WTC11 (cell line): ENCODE measurements at regions not wholly inside any gene's neighbourhood (a gene's known extent, or its start where the extent isn't known, plus 50 kb on each side); places are given as distances from the start of the nearest gene placed in this dataset.

Experiments used
- KAT7 ChIP-seq: sonication (generic); formaldehyde crosslinking; IDR thresholded peaks from 2 replicates; pipeline ENCODE4 v1.8.1; 2023; ENCODE audit warnings: missing genetic modification reagents, mild to moderate bottlenecking, borderline replicate concordance
- SMAD4 ChIP-seq: sonication (generic); formaldehyde crosslinking; IDR thresholded peaks from 2 replicates; pipeline ENCODE4 v1.8.0; 2022; ENCODE audit warnings: mild to moderate bottlenecking, missing genetic modification reagents
- SOX15 ChIP-seq: fragments of 250-450 bp; sonication (Bioruptor Pico); IDR thresholded peaks from 2 replicates; pipeline ENCODE4 v1.9.0; 2021; ENCODE audit warnings: mild to moderate bottlenecking
- TF ChIP-seq, protein P1 (sequence below): fragments of 200-600 bp; IDR thresholded peaks from 2 replicates; pipeline ENCODE4 v1.8.0; 2022; ENCODE audit warnings: antibody characterized with exemption
- TF ChIP-seq, protein P2 (sequence below): fragments of 250-450 bp; sonication (Bioruptor Pico); IDR thresholded peaks from 2 replicates; pipeline ENCODE4 v1.9.0; 2021; ENCODE audit warnings: mild to moderate bottlenecking, borderline replicate concordance
- TF ChIP-seq, protein P3 (sequence below): fragments of 250-450 bp; sonication (Bioruptor Pico); conservative IDR thresholded peaks from 2 replicates; pipeline ENCODE4 v1.9.0; 2021; ENCODE audit warnings: mild to moderate bottlenecking

DNA sequence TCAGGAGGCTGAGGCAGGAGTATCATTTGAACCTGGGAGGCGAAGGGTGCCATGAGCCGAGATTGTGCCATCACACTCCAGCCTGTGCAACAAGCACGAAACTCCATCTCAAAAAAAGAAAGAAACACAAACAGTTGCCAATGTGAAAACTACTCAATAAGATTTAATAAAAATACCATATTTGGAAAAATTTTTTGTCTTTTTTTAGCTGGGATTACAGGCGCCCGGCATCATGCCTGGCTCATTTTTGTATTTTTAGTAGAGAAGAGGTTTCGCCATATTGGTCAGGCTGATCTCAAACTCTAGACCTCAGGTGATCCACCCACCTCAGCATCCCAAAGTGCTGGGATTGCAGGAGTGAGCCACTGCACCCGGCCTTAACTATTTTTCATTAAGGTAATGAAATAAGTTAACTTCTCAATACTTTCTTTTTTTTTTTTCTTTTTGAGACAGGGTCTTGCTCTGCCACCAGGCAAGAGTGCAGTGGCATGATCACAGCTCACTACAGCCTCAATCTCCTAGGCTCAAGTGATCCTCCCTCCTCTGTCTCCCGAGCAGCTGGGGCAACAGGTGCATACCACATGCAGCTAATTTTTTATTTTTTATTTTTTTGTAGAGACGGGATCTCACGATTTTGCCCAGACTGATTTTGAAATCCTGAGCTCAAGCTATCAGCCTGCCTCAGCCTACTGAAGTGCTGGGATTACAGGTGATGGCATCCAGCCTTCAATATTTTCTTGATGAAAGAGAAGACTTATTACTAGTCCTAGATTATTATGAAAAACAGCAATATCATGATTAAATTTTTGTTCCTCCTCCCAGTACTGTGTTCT, 4746.2 kb upstream of the OR11H1 start (continued):
- TF ChIP-seq, protein P1, sequence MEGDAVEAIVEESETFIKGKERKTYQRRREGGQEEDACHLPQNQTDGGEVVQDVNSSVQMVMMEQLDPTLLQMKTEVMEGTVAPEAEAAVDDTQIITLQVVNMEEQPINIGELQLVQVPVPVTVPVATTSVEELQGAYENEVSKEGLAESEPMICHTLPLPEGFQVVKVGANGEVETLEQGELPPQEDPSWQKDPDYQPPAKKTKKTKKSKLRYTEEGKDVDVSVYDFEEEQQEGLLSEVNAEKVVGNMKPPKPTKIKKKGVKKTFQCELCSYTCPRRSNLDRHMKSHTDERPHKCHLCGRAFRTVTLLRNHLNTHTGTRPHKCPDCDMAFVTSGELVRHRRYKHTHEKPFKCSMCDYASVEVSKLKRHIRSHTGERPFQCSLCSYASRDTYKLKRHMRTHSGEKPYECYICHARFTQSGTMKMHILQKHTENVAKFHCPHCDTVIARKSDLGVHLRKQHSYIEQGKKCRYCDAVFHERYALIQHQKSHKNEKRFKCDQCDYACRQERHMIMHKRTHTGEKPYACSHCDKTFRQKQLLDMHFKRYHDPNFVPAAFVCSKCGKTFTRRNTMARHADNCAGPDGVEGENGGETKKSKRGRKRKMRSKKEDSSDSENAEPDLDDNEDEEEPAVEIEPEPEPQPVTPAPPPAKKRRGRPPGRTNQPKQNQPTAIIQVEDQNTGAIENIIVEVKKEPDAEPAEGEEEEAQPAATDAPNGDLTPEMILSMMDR = no peak
- TF ChIP-seq SOX15 (CRISPR knock-in tag) (no peak), SMAD4 (CRISPR knock-in tag) (no peak), KAT7 (CRISPR knock-in tag) (no peak)
- TF ChIP-seq, protein P2, sequence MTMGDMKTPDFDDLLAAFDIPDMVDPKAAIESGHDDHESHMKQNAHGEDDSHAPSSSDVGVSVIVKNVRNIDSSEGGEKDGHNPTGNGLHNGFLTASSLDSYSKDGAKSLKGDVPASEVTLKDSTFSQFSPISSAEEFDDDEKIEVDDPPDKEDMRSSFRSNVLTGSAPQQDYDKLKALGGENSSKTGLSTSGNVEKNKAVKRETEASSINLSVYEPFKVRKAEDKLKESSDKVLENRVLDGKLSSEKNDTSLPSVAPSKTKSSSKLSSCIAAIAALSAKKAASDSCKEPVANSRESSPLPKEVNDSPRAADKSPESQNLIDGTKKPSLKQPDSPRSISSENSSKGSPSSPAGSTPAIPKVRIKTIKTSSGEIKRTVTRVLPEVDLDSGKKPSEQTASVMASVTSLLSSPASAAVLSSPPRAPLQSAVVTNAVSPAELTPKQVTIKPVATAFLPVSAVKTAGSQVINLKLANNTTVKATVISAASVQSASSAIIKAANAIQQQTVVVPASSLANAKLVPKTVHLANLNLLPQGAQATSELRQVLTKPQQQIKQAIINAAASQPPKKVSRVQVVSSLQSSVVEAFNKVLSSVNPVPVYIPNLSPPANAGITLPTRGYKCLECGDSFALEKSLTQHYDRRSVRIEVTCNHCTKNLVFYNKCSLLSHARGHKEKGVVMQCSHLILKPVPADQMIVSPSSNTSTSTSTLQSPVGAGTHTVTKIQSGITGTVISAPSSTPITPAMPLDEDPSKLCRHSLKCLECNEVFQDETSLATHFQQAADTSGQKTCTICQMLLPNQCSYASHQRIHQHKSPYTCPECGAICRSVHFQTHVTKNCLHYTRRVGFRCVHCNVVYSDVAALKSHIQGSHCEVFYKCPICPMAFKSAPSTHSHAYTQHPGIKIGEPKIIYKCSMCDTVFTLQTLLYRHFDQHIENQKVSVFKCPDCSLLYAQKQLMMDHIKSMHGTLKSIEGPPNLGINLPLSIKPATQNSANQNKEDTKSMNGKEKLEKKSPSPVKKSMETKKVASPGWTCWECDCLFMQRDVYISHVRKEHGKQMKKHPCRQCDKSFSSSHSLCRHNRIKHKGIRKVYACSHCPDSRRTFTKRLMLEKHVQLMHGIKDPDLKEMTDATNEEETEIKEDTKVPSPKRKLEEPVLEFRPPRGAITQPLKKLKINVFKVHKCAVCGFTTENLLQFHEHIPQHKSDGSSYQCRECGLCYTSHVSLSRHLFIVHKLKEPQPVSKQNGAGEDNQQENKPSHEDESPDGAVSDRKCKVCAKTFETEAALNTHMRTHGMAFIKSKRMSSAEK = no peak
- TF ChIP-seq, protein P3, sequence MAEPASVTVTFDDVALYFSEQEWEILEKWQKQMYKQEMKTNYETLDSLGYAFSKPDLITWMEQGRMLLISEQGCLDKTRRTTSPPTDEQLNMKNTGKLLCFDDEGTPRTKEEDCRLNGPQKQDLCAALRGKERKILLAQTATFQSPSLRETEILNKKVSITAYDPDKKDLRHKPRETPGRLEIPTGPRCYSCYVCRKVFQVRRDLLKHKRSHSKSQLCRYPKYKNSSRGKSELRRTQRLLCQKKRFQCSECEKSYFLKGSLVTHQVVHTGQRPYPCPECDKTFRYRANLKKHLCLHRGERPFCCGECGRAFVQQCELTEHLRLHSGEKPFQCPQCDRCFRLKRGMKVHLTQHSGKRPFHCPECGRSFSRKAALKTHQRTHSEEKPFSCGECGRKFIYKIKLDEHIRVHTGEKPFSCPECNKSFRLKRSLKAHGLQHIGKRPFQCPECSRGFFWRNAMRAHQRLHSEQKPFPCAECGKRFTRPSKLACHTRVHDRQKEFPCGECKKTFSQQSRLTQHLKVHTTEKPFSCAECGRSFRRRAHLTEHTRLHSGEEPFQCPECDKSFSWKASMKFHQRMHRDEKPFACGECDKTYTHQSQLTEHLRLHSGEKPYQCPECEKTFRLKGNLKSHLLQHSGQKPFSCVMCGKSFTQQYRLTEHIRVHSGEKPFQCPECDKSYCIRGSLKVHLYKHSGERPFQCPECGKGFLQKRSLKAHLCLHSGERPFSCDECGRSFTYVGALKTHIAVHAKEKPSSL (CRISPR knock-in tag) = no peak
